ENCODE measurements at regions not wholly inside any gene's neighbourhood (a gene's known extent, or its start where the extent isn't known, plus 50 kb on each side); places are given as distances from the start of the nearest gene placed in this dataset.
"Not testable (repeated sequence)": the region's sequence is repeated elsewhere in the genome, so short reads cannot be mapped to it uniquely, and the experiment has no call there.

- Mint-ChIP-seq H3K4me1 (ENCODE audit: low read depth) (peaks cover 12% of the 10 kb centered on the region), H3K4me3 (no peak overlapping the region), H3K36me3 (ENCODE audit: low read depth) (no peaks in the 10 kb centered on the region), H3K27me3 (no peaks in the 10 kb centered on the region), H3K27ac (no peak overlapping the region), H3K9me3 (no peaks in the 10 kb centered on the region)
- DNase-seq = no peak
Measured at GRCh38 chr4:100933628-100934027, 413.7 kb downstream of the PPP3CA start.

GRCh38 chr4:100929758-100930157, 411.9 kb upstream of the EMCN start:
- H3K27ac Mint-ChIP-seq = no peak overlapping the region
- no peaks in the 10 kb centered on the region for H3K36me3 Mint-ChIP-seq (ENCODE audit: low read depth)
- H3K9me3 Mint-ChIP-seq = no peaks in the 10 kb centered on the region
- no peaks in the 10 kb centered on the region for H3K27me3 Mint-ChIP-seq
- no peak for DNase-seq
- H3K4me3 Mint-ChIP-seq = no peak overlapping the region
- peaks cover 12% of the 10 kb centered on the region for H3K4me1 Mint-ChIP-seq (ENCODE audit: low read depth)

- Mint-ChIP-seq H3K4me3 (no peak overlapping the region), H3K27me3 (no peaks in the 10 kb centered on the region), H3K36me3 (ENCODE audit: low read depth) (no peaks in the 10 kb centered on the region), H3K9me3 (no peaks in the 10 kb centered on the region), H3K4me1 (ENCODE audit: low read depth) (peaks cover 12% of the 10 kb centered on the region), H3K27ac (no peak overlapping the region)
- DNase-seq = no peak
Measured at GRCh38 chr4:100929135-100929534, 411.3 kb upstream of the EMCN start.

- H3K9me3 Mint-ChIP-seq = peaks cover 2% of the 10 kb centered on the region
- no peaks in the 10 kb centered on the region for H3K36me3 Mint-ChIP-seq (ENCODE audit: low read depth)
- DNase-seq = no peak
- H3K27me3 Mint-ChIP-seq = no peaks in the 10 kb centered on the region
- H3K4me1 Mint-ChIP-seq (ENCODE audit: low read depth) = no peaks in the 10 kb centered on the region
- H3K4me3 Mint-ChIP-seq = no peak overlapping the region
- no peak overlapping the region for H3K27ac Mint-ChIP-seq
Measured at GRCh38 chr4:100926039-100926717, 408.4 kb upstream of the EMCN start.

- Mint-ChIP-seq H3K27me3 (peaks cover 22% of the 10 kb centered on the region), H3K4me1 (ENCODE audit: low read depth) (no peaks in the 10 kb centered on the region), H3K36me3 (ENCODE audit: low read depth) (no peaks in the 10 kb centered on the region), H3K9me3 (no peaks in the 10 kb centered on the region), H3K27ac (no peak overlapping the region), H3K4me3 (no peak overlapping the region)
- DNase-seq = no peak
Measured at GRCh38 chr4:100913685-100914084, 395.9 kb upstream of the EMCN start.

GRCh38 chr4:100908540-100908939, 390.7 kb upstream of the EMCN start:
- Mint-ChIP-seq H3K9me3 (no peaks in the 10 kb centered on the region), H3K36me3 (ENCODE audit: low read depth) (no peaks in the 10 kb centered on the region), H3K4me3 (no peak overlapping the region), H3K27ac (no peak overlapping the region), H3K27me3 (no peaks in the 10 kb centered on the region), H3K4me1 (ENCODE audit: low read depth) (no peaks in the 10 kb centered on the region)
- DNase-seq = no peak

GRCh38 chr4:100907465-100908454, 389.9 kb upstream of the EMCN start:
- Mint-ChIP-seq H3K4me1 (ENCODE audit: low read depth) (no peaks in the 10 kb centered on the region), H3K4me3 (no peak overlapping the region), H3K9me3 (no peaks in the 10 kb centered on the region), H3K27me3 (no peaks in the 10 kb centered on the region), H3K27ac (no peak overlapping the region), H3K36me3 (ENCODE audit: low read depth) (no peaks in the 10 kb centered on the region)
- no peak for DNase-seq

- H3K27ac Mint-ChIP-seq = no peak overlapping the region
- H3K9me3 Mint-ChIP-seq = no peaks in the 10 kb centered on the region
- no peaks in the 10 kb centered on the region for H3K36me3 Mint-ChIP-seq (ENCODE audit: low read depth)
- H3K4me3 Mint-ChIP-seq = no peak overlapping the region
- H3K27me3 Mint-ChIP-seq = no peaks in the 10 kb centered on the region
- DNase-seq = no peak
- H3K4me1 Mint-ChIP-seq (ENCODE audit: low read depth) = no peaks in the 10 kb centered on the region
Measured at GRCh38 chr4:100906973-100907372, 389.2 kb upstream of the EMCN start.

- not testable (repeated sequence) for H3K4me1 Mint-ChIP-seq (ENCODE audit: low read depth); DNase-seq; H3K4me3 Mint-ChIP-seq; H3K27ac Mint-ChIP-seq; H3K27me3 Mint-ChIP-seq; H3K9me3 Mint-ChIP-seq; H3K36me3 Mint-ChIP-seq (ENCODE audit: low read depth)
Measured at GRCh38 chr4:100900945-100901344, 383.1 kb upstream of the EMCN start.

- no peak overlapping the region for H3K27ac Mint-ChIP-seq
- H3K36me3 Mint-ChIP-seq (ENCODE audit: low read depth) = no peaks in the 10 kb centered on the region
- no peaks in the 10 kb centered on the region for H3K27me3 Mint-ChIP-seq
- H3K4me1 Mint-ChIP-seq (ENCODE audit: low read depth) = peaks cover 12% of the 10 kb centered on the region
- H3K4me3 Mint-ChIP-seq = no peak overlapping the region
- H3K9me3 Mint-ChIP-seq = no peaks in the 10 kb centered on the region
- no peak for DNase-seq
Measured at GRCh38 chr4:100900134-100900533, 382.3 kb upstream of the EMCN start.

- no peak for DNase-seq
- no peaks in the 10 kb centered on the region for H3K27me3 Mint-ChIP-seq
- no peak overlapping the region for H3K4me3 Mint-ChIP-seq
- no peaks in the 10 kb centered on the region for H3K36me3 Mint-ChIP-seq (ENCODE audit: low read depth)
- H3K4me1 Mint-ChIP-seq (ENCODE audit: low read depth) = peaks cover 16% of the 10 kb centered on the region
- H3K9me3 Mint-ChIP-seq = no peaks in the 10 kb centered on the region
- H3K27ac Mint-ChIP-seq = no peak overlapping the region
Measured at GRCh38 chr4:100898844-100899243, 381.0 kb upstream of the EMCN start.

- Mint-ChIP-seq H3K27ac (peak overlapping the region; percentile 65), H3K4me3 (peak overlapping the region; percentile 71), H3K9me3 (peaks cover 6% of the 10 kb centered on the region), H3K27me3 (no peaks in the 10 kb centered on the region), H3K36me3 (ENCODE audit: low read depth) (no peaks in the 10 kb centered on the region), H3K4me1 (ENCODE audit: low read depth) (peaks cover 16% of the 10 kb centered on the region)
- DNase-seq = no peak
Measured at GRCh38 chr4:100895556-100896197, 377.9 kb upstream of the EMCN start.

GRCh38 chr4:100894339-100894870, 376.6 kb upstream of the EMCN start:
- Mint-ChIP-seq H3K4me3 (no peak overlapping the region), H3K4me1 (ENCODE audit: low read depth) (peaks cover 21% of the 10 kb centered on the region), H3K27me3 (peaks cover 3% of the 10 kb centered on the region), H3K36me3 (ENCODE audit: low read depth) (no peaks in the 10 kb centered on the region), H3K27ac (no peak overlapping the region), H3K9me3 (peaks cover 12% of the 10 kb centered on the region)
- DNase-seq = no peak

GRCh38 chr4:100891808-100892207, 374.0 kb upstream of the EMCN start:
- DNase-seq = no peak
- no peak overlapping the region for H3K27ac Mint-ChIP-seq
- peaks cover 3% of the 10 kb centered on the region for H3K27me3 Mint-ChIP-seq
- H3K4me3 Mint-ChIP-seq = no peak overlapping the region
- peaks cover 19% of the 10 kb centered on the region for H3K9me3 Mint-ChIP-seq
- H3K36me3 Mint-ChIP-seq (ENCODE audit: low read depth) = no peaks in the 10 kb centered on the region
- H3K4me1 Mint-ChIP-seq (ENCODE audit: low read depth) = peaks cover 21% of the 10 kb centered on the region
